GM12872 (cell line): ENCODE measurements at regions not wholly inside any gene's neighbourhood (a gene's known extent, or its start where the extent isn't known, plus 50 kb on each side); places are given as distances from the start of the nearest gene placed in this dataset.

Source experiments
- TF ChIP-seq, protein P1 (sequence below): IDR thresholded peaks from 3 replicates; pipeline ENCODE4 v1.5.1; 2011; ENCODE audit warnings: low read depth, mild to moderate bottlenecking, low read length, moderate library complexity; ENCODE audit not compliant: insufficient read depth

- TF ChIP-seq, protein P1, sequence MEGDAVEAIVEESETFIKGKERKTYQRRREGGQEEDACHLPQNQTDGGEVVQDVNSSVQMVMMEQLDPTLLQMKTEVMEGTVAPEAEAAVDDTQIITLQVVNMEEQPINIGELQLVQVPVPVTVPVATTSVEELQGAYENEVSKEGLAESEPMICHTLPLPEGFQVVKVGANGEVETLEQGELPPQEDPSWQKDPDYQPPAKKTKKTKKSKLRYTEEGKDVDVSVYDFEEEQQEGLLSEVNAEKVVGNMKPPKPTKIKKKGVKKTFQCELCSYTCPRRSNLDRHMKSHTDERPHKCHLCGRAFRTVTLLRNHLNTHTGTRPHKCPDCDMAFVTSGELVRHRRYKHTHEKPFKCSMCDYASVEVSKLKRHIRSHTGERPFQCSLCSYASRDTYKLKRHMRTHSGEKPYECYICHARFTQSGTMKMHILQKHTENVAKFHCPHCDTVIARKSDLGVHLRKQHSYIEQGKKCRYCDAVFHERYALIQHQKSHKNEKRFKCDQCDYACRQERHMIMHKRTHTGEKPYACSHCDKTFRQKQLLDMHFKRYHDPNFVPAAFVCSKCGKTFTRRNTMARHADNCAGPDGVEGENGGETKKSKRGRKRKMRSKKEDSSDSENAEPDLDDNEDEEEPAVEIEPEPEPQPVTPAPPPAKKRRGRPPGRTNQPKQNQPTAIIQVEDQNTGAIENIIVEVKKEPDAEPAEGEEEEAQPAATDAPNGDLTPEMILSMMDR: no peak
Observed at GRCh38 chr6:78578430-78578829, 288.9 kb upstream of the IRAK1BP1 start.

- TF ChIP-seq, protein P1: no peak
Observed at GRCh38 chr6:78580923-78581322, 286.4 kb upstream of the IRAK1BP1 start.

- TF ChIP-seq, protein P1: no peak
Observed at GRCh38 chr6:78583079-78583478, 284.3 kb upstream of the IRAK1BP1 start.

GRCh38 chr6:78589436-78589835, 277.9 kb upstream of the IRAK1BP1 start:
- TF ChIP-seq, protein P1: no peak

DNA sequence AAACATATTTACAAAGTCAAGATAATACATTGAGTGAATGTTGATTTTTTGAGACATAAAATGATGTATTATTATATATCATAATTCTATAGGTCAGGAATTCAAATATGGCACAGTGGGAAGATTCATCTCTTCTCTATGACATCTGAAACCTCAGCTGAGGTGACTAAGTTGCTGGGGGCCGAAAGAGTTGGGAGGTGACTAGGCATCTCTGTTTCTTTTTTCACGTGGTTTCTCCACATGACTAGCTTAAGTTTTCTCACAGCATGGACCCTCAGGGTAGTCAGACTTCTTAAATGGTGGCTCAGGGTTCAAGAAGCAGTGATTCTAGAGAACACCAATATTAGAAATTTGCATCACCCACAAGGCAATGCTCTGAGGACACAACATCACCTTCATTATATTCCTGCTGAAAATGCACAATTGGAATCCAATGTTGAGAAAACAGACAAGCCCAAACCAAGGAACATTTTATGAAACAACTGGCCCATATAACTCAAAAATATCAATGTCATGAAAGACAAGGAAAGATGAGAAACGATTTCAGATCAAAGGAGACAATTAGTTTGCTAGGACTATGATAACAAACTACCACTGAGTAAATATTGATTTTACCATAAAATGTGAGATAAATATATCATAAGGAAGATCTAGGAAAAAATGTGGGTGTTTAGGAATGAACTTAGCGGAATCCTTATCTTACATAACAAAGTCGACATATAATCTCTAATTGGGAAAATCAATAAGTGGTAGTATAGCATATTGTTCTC, 273.3 kb upstream of the IRAK1BP1 start:
- TF ChIP-seq, protein P1: no peak

DNA sequence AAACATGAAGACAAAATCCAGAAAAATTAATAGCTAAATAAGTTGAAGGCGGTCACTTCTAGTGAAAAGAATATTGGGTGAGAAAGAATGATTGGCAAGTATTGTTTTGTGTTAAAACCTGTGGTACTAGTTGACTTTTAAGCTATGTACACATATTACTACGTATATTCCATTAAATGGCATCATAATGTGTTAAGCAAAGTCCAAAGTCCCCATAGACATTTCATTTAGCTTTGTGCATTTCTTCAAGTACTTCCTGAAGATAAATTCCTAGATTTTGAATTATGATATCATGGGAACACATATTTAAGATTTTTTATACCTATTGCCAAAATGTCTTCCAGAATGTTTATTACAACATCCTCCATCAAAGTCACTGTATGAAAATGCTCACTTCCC, 272.7 kb upstream of the IRAK1BP1 start:
- TF ChIP-seq, protein P1: no peak

DNA sequence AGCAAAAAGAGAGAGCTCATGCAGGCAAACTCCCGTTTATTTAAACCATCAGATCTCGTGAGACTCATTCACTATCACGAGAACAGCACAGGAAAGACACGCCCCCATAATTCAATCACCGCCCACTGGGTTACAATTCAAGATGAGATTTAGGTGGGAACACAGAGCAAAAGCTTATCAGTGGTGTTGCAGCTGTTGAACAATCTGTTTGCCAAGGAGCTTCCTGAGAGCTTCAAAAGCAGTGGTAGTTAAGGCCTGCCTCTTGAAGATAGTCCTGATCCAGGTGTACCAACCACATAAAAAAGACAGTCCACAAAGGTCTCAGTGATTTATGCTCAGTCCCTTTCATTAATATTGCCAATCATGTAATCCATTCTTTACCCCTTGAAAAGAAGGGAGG, 269.4 kb upstream of the IRAK1BP1 start:
- TF ChIP-seq, protein P1: no peak
